ENCODE measurements at regions not wholly inside any gene's neighbourhood (a gene's known extent, or its start where the extent isn't known, plus 50 kb on each side); places are given as distances from the start of the nearest gene placed in this dataset.

DNA sequence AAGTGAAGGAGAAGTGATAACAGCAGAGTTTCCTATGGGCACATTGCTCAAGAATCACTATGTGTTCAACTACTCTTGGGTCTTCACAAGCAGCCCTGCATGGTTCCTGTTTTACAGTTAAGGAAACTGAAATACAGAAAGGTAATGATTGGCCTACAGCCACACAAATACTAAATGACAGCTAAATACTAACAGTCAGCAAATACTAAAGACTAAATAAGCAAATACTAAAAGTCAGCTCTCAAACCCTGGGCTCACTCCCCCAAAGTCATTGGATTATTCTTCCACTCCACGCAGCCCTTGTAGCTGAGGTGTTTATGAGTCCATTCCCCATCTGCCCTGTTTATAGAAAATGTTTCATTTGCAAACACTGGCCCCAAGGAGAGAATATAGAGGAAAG, 372.7 kb upstream of the CDH11 start:
- DNase-seq (ENCODE audit: missing footprints) (no peak), ATAC-seq (no peak)
- intact Hi-C loops (cut with DNase I): no loop called here

DNA sequence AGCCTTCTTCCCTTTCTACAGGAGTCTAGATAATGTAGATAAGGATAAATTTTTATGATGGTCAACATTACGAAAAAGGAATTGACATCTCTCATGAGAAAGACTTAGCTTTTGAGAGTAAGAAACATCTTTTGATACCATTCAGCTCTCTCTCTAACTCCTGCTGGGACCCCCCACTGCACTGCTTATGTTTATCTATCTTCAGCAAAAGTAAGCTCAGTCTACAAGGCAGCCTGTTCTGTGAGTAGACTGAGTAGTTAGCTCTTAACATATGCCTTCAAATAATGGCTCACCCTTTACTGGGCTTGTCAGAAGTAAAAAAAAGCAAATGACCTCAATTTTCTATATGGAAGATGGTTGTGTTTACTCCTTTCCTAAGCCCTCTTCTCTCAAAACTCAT, 372.2 kb upstream of the CDH11 start:
- ATAC-seq: no peak
- intact Hi-C loops (cut with DNase I): no loop called here
- no peak for DNase-seq (ENCODE audit: missing footprints)

DNA sequence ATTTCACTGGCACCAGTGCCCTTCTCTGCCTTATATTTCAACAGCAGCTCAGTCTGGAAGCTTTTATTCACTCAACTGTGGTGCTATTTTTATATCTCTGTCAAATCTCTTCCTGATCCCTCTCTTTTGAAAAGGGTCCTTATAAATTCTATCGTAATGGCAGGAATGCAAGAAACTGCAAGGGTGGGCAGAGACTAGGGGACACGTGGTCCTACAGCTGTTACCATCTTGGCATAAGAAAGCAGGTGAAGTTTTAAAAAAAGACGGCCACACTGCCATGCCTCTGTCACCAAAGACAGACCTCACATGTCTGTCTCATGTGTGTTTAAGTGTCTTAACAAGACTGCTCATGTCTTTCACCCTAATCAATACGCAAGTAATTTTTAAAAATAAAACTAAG, 368.4 kb upstream of the CDH11 start:
- intact Hi-C loops (cut with DNase I): no loop called here
- ATAC-seq: no peak
- DNase-seq (ENCODE audit: missing footprints): no peak

DNA sequence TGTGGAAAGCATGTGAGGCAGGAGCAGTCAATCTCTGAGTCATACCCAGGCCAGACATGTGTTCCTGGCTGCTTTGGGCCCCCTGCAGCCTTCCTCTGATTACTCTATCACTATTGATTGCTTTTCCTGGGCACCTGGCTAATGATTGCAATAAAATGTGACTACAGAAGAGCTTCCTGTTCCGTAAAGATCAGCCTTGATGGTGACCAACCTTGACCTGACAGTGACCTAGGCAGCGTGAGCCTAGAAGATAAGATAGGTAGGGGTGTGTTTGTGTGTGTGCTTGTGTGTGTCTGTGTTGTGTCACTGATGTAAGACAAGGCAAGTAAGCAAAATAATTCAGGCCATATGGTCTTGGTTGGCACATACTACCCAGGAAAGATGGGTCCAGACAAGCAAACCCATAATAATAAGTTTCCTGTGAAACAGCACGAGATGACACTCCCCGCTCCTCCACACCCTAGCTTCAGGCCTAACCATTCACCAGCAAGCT, 367.7 kb upstream of the CDH11 start:
- ATAC-seq: no peak
- intact Hi-C loops (cut with DNase I): no loop called here
- no peak for DNase-seq (ENCODE audit: missing footprints)

DNA sequence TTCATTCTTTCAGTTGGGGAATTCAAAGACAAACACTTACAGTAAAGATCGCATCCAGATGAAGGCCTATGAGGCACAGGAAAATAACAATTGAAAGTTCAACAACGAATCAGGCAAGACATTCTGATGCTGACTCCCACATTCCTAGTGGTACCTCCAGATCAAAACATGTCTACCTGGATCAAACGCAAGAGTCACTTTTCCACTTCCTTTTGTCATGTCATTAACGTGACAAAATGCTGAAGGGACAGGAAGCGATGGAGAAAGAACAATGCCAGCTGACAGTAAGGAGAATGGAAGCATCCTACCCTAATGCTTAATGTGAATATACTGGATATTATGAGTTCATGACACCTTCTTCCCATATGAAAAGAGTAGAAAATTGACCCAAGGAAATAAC, 365.4 kb upstream of the CDH11 start:
- no peak for DNase-seq (ENCODE audit: missing footprints)
- no peak for ATAC-seq
- intact Hi-C loops (cut with DNase I): no loop called here

DNA sequence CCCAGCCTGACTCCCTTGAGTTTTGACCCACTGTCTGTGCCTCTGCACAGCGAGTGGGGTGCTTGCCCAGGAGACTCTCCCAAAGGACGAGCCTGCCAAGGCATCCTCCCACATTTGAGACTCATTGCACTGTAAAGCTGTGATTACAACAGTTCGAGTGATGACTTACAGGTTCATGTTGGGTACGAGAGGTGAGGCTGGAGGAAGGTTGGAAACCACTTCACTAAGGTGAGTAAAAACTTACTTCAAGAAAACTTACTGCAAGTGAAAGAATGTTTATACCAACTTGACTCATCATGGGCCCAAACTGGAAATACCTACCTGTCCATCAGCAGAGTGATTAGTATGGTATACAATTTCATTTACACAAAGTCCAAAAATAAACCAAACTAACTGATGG, 360.1 kb upstream of the CDH11 start:
- intact Hi-C loops (cut with DNase I): no loop called here
- DNase-seq (ENCODE audit: missing footprints) (no peak), ATAC-seq (no peak)

DNA sequence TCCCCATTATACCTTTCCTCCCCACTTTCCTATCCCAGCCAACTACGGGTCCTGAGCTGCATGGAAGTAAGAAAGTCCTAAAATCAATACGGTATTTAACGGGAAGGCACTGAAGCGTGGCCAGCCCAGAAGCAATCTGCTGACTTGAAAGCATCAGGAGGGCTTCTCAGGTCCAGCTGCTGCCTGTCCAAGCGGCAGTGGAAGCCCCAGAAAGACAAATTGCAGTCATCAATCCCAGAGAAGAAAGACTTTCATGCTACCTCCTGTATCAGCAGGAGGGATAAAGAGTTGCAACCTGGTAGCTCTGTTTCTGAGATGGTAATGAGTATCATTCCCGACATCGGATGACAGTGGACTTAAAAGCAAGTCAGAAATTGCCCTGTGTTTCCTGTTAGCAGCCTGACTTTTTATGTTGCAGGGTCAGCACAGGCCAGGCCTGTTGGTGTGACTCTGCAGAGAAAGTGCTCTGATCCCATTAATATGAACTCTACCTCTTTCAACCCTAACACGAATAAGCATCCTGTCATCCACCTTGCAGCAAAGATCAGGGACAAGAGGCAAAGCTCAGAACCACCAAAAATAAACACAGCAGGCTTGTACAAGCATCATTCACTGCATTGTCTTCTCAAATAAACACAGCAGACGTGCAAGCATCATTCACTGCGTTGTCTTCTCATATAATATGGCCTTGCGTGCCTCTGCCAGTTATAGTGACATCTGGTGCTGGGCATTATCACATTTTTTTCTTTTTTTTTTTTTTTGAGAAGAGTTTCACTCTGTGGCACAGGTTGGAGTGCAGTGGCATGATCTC, 358.6 kb upstream of the CDH11 start:
- intact Hi-C loops (cut with DNase I): no loop called here
- ATAC-seq (no peak), DNase-seq (ENCODE audit: missing footprints) (no peak)

DNA sequence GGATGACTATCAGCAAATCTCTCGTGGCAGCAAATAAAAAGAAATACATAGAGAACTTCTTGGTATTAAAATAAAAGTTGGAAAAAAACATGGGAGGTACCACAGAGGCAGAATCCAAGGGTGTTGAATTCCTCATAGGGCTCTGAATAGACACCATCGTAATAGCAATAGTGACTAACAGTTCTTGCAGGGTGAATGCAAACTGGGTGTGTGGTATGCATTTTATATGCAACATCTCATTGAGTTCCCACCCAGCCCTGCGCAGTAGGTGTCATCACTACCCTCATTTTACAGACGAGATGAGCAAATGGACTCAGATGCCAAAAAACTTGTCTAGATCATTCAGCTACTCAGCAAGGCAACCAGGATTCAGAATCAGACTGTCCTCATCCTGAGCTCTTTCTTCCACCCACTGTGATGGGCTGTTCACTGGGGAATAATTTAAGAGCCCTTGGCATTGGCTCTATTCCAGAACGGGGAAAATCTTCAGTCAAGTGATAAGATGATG, 354.6 kb upstream of the CDH11 start:
- DNase-seq (ENCODE audit: missing footprints) (no peak), ATAC-seq (no peak)
- intact Hi-C loops (cut with DNase I): no loop called here

DNA sequence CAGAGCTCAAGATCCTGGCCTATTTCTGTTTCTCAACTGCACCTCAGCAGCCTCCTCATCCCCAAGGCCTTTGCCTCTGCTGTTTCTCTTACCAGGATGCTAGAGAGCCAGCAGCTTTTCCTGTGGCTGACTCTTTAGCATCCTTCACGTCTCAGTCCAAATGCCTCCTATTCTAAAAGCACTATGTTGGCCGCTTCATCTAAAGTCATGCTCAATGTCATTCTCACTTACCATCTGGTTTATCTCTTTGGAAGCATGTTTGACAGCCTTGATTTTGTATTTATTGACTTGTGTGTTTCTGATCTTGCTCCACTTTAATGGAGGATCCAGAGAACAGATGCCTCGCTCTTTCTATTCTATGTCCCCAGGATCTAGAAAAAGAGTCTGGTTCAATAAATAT, 351.8 kb upstream of the CDH11 start:
- no peak for ATAC-seq
- no peak for DNase-seq (ENCODE audit: missing footprints)
- intact Hi-C loops (cut with DNase I): no loop called here

DNA sequence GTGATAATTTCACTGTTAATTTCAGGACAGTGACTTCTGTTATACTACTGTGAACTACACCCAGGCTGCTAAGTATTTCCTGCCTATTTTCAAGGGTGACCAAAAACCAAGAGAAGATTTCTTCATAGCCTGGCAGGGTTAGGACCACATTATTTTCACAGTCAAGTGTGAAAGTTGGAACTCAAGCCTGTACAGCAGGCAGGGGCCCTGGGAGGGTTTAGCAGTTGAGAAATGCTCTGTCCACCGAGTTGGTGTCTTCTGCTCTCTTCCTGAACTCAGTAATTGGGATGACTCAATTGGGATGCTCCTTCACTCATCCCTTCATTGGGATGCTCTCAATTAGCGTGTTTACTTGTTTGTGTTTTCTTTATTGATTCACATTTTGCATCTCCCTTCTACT, 347.3 kb upstream of the CDH11 start:
- intact Hi-C loops (cut with DNase I): no loop called here
- DNase-seq (ENCODE audit: missing footprints): no peak
- peak; percentile 8 for ATAC-seq

DNA sequence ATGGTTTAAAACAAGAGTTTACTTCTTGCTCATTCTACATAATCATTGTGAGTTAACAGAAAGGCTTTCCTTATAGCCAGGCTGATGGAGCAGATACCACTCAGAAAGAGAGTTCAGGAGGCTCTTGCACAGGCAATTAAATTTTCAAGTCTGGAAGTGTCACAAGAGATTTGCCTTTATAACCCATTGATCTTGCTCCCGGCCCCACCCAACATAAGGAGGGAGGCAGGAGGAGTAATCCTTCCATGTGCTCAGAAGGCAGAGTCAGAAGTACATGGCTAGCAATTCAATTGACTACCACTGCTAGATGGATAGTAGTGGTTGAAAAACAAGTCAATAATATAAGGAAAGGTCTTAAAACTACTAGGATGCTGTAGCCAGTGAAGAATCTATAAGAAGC, 346.3 kb upstream of the CDH11 start:
- intact Hi-C loops (cut with DNase I): no loop called here
- DNase-seq (ENCODE audit: missing footprints) (no peak), ATAC-seq (no peak)

DNA sequence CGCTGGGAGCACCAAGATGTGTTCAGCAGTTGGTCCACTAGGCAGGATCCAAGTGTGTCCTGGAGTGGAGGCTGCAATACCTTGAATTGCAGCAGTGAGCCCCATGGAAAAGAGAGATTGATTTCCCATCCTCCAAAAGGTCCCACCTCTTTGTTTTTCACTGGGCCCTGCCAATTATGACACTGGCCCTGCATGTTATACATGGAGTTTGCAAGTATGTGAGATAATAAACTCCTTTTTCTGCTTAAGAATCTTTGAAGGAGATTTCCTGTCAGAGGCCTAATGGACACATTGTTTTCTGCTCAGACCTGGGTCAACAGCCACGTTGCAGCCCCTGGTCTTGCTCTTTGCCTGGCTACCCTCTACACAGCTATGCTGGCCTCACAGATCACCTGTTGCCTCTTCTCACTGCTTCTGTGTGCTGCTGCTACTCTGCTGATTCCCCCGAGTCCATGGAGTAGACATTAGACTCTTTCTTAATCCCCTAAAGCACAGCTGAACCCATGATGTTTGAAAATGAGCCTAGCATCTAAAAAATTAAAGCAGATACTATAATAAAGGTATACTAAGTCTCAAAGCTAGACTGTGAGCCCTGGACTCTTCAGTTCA, 341.9 kb upstream of the CDH11 start:
- intact Hi-C loops (cut with DNase I): no loop called here
- ATAC-seq: no peak

DNA sequence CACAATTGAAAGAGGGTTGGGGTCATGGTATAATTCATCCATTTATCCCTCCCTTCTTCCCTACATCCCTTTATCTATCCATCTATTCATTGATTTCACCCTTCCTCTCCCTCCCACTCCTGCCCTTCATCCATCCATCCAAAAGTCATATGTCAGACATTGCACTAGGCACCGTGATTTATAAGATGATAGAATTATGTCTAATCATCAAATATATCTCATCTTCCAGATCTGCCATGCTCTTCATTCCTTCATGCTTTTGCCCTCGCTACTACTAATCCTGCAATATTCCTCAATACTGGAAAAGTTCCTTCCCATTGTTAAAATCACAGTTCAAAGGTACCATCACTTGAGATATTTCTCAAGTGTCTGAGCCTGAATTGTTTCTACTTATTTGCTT, 335.2 kb upstream of the CDH11 start:
- ATAC-seq (no peak), DNase-seq (ENCODE audit: missing footprints) (no peak)
- intact Hi-C loops (cut with DNase I): no loop called here

More for the DNA sequence above, 341.9 kb upstream of the CDH11 start:
- no peak for DNase-seq (ENCODE audit: missing footprints)

DNA sequence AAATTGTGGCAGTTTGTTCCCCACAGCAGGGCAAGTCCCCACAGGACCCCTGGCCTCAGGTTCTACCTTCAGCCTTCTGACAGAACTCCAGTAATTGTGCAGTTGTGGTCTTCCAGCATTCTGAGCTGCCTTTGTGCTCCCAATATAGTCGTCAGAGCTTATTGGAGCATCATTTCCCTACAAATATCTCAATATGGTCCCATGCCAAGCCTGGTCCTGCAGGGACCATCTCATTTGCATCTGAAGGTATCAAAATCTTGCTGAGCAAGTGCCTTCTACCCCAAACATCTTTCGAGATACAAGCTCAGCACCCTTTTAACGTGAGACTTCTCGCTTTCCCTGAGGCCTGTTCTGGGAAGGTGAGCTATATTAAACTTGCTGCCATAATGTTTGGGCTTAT, 333.9 kb upstream of the CDH11 start:
- DNase-seq (ENCODE audit: missing footprints) (no peak), ATAC-seq (no peak)
- intact Hi-C loops (cut with DNase I): no loop called here

DNA sequence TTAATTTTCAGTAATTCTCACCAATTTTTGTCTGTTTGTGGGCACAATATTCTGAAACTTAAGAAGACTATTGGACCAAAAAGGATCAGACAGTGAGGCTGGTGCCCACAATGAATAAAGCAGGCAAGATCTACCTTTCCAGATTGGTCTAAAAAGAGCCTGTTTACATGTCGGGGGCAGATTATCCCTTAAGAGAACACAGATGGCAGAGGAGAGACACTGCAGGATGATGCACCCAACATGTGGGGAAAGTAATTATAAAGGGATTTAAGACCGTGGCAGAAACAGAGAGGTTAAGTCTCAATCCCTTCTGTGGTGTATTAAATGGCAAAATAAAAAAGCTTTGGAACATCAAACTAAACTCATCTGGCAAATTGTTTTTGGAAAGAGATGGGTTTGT, 331.8 kb upstream of the CDH11 start:
- ATAC-seq: no peak
- intact Hi-C loops (cut with DNase I): no loop called here
- no peak for DNase-seq (ENCODE audit: missing footprints)

DNA sequence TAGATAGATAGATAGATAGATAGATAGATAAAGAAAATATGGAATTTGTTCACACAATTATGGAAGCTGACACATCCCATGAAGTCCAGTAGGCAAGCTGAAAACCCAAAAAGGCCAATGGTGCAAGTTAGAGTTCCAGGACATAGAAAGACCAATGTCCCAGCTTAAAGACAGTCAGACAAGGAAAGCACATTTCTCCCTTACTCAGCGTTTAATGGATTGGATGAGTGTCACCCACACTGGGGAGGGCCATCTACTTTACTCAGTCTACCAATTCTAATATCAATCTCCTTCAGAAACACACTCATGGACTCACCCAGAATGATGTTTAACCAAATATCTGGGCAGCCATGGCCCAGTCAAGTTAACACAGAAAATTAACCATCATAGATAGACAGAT, 327.7 kb upstream of the CDH11 start:
- intact Hi-C loops (cut with DNase I): no loop called here
- ATAC-seq (no peak), DNase-seq (ENCODE audit: missing footprints) (no peak)

DNA sequence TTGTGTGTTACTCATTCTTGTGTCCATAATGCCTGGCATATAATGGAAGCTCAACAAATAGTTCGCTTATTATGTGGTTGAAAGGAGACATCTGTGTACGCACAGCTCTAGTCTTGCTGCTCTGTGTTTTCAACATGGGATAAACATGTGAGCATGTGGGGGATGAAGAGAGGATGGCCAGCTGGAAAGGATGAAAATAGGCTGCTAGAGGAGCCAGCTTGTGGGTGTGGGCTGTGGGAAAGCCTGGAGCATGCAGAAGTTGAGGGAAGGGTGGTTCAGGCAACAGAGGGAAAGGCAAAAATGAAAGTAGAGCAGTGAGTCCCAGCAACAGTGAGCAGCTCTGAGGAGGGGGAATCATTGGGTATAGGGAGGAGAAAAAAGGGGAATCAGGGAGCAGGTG, 324.6 kb upstream of the CDH11 start:
- DNase-seq (ENCODE audit: missing footprints) (no peak), ATAC-seq (no peak)
- intact Hi-C loops (cut with DNase I): no loop called here

DNA sequence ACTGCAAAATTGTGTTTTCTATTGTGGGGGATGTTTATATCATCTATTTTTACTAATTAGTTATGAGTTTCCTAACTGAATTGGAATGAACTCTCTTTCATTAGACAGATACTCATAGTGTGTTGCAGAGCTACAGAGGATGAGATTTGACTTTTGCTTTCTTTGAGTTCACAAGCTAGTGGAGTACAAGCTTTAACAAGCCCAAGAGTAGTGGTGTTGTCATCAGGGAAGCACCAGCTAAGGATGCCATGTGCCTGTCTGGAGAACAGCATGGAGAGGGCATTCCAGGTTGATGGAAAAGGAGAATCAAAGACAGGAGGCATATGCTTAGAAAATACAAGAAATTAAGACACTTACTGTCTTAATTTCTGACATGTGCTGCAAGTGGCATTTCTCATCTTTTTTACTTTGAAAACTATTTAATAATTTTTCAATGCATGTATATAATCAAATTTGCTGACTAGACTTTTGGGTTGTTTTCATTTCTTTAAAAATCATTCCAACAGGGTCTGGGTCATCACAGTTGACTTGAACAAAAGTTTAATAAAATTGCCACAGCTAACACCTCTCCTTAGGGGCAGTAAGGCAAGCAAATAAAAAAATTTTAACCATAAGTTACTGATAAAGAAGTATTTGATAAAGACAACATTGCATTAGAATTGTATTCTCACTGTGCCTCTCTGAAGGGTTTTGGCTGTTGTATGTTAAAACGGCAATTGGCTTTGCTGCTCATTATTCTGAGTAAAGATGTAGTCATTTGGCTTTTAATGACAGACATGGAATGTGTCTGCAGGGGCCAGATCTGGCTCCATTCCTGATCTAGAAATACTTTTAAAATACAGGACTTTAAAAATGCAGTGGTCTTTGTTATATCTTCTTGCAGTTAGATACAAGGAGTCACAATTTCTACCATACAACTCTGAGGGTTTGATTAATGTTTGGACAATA, 323.7 kb upstream of the CDH11 start:
- no peak for DNase-seq (ENCODE audit: missing footprints)
- no peak for ATAC-seq
- intact Hi-C loops (cut with DNase I): no loop called here

DNA sequence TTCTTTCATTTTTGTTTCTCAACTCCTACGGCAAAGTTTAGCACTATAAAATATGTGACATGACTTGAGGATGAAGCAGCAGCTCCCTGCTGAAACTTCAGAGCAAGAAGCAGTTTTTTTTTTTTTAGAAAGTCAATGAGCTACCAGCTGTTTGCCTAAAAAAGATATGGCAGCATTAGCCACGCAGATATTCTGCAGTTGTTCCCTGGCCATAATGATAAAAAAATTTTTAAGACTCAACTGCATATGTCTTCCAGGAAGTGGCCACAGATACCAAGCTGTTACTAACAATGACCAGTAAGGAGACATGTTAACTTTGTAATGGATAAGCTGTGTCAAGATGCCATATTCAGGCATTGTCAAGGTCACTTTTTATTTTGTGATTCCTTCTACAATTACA, 319.6 kb upstream of the CDH11 start:
- ATAC-seq (no peak), DNase-seq (ENCODE audit: missing footprints) (no peak)
- intact Hi-C loops (cut with DNase I): no loop called here
